Fibroblast of lung (primary cell): ENCODE measurements at regions not wholly inside any gene's neighbourhood (a gene's known extent, or its start where the extent isn't known, plus 50 kb on each side); places are given as distances from the start of the nearest gene placed in this dataset.

ENCODE experiments used
- EZH2 ChIP-seq: IDR thresholded peaks from 2 replicates; pipeline ENCODE4 v1.5.1; 2012; ENCODE audit warnings: low read length, control low read depth, mild to moderate bottlenecking; ENCODE audit errors: missing control alignments
- TF ChIP-seq, protein P1 (sequence below), 2 donors: IDR thresholded peaks in 1 of 2; conservative IDR thresholded peaks in 1 of 2; 1 replicate in 1 of 2; 2 replicates in 1 of 2; pipeline ENCODE4 v1.5.1; 2011 to 2012; ENCODE audit warnings: low read length in 2 of 2, control low read depth in 1 of 2, inconsistent platforms in 1 of 2, low read depth in 1 of 2, mild to moderate bottlenecking in 1 of 2

DNA sequence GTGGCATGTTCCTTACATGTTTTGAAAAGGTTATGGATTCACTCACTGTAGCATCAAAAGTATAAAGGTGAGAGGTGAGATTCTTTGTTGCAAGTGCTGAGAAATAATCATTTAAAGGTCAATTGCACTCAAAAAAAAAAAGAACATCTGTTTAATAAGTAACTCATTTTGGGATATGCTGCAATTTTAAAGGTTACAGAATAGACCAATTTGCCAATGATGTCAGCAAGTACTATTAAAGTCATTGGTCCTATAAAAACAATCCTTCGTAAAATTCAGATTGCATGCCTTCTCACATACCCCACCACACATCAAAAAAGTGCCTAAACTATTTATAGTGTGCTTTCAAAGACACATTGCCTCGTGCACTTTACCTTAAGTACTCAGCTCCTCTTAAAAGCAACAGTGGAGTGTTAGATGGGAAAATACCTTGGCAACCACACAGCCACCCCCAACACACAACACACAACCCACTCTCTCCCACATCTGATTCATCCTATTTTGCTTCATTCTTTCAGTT is 218.2 kb upstream of the ADGRL2 start:
- TF ChIP-seq, protein P1, sequence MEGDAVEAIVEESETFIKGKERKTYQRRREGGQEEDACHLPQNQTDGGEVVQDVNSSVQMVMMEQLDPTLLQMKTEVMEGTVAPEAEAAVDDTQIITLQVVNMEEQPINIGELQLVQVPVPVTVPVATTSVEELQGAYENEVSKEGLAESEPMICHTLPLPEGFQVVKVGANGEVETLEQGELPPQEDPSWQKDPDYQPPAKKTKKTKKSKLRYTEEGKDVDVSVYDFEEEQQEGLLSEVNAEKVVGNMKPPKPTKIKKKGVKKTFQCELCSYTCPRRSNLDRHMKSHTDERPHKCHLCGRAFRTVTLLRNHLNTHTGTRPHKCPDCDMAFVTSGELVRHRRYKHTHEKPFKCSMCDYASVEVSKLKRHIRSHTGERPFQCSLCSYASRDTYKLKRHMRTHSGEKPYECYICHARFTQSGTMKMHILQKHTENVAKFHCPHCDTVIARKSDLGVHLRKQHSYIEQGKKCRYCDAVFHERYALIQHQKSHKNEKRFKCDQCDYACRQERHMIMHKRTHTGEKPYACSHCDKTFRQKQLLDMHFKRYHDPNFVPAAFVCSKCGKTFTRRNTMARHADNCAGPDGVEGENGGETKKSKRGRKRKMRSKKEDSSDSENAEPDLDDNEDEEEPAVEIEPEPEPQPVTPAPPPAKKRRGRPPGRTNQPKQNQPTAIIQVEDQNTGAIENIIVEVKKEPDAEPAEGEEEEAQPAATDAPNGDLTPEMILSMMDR (conservative IDR thresholded peaks at IDR 0.05 in 1 of 2, IDR thresholded peaks at IDR 0.05 in 1 of 2; ENCODE audit: low read depth in 1 of 2, low read length in 2 of 2), result no peak
- no peak for TF ChIP-seq EZH2
